ENCODE measurements at regions not wholly inside any gene's neighbourhood (a gene's known extent, or its start where the extent isn't known, plus 50 kb on each side); places are given as distances from the start of the nearest gene placed in this dataset.

DNA sequence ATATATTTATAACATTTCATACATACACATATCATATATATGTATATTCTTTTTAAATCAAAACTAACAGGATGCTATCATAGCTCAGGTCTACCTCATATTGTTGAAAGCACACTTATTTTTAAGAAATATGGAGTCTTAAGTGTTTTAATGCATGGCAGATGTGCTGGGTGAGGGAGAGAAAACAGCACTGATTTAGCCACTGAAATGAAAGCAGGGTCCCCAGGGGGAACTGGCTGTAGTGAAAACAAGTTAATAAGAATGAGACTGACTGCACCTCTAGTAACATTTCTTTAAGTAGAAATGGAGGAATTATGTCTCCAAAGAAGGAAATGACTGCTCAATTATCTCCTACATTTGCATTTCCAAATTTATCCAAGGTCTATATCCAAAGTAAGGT lies 857.8 kb downstream of the DCDC2C start:
- Histone ChIP-seq H3K36me3 (ENCODE audit: control insufficient read depth, insufficient read depth, low read length) (no peaks in the 10 kb centered on the region), H3K27me3 (ENCODE audit: control insufficient read depth, insufficient read depth, low read length) (no peaks in the 10 kb centered on the region), H3K4me3 (ENCODE audit: low read depth, low read length) (no peak overlapping the region)
- DNase-seq (ENCODE audit: low read depth), result no peak
- TF ChIP-seq, protein P1, sequence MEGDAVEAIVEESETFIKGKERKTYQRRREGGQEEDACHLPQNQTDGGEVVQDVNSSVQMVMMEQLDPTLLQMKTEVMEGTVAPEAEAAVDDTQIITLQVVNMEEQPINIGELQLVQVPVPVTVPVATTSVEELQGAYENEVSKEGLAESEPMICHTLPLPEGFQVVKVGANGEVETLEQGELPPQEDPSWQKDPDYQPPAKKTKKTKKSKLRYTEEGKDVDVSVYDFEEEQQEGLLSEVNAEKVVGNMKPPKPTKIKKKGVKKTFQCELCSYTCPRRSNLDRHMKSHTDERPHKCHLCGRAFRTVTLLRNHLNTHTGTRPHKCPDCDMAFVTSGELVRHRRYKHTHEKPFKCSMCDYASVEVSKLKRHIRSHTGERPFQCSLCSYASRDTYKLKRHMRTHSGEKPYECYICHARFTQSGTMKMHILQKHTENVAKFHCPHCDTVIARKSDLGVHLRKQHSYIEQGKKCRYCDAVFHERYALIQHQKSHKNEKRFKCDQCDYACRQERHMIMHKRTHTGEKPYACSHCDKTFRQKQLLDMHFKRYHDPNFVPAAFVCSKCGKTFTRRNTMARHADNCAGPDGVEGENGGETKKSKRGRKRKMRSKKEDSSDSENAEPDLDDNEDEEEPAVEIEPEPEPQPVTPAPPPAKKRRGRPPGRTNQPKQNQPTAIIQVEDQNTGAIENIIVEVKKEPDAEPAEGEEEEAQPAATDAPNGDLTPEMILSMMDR (IDR thresholded peaks at IDR 0.05; ENCODE audit: insufficient read depth, low read depth, low read length), result no peak
- ChIA-PET CTCF (no interaction called here), POLR2A (no interaction called here)

DNA sequence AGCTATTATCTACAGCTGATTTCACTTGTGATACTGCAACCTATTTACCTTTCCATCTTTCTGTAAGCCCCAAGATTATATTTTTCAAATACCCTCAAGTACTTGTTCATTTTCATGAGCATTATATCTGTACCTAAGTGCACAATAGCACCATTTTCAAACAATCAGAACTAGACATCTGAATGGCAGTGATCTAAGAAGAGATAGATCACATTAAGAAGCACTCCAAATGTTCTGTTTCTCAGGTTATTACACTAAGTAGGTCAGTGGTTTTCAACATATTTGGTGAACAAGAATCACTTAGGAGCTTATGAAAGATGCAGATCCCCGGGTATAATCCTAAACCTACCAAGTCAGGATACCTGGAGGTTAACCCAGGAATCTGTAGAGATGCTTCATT lies 872.7 kb downstream of the DCDC2C start:
- H3K4me3 ChIP-seq (ENCODE audit: low read depth, low read length), result no peak overlapping the region
- ChIA-PET POLR2A (no interaction called here), CTCF (no interaction called here)
- TF ChIP-seq, protein P1 (IDR thresholded peaks at IDR 0.05; ENCODE audit: insufficient read depth, low read depth, low read length), result no peak
- H3K36me3 ChIP-seq (ENCODE audit: control insufficient read depth, insufficient read depth, low read length), result no peaks in the 10 kb centered on the region
- DNase-seq (ENCODE audit: low read depth), result no peak
- no peaks in the 10 kb centered on the region for H3K27me3 ChIP-seq (ENCODE audit: control insufficient read depth, insufficient read depth, low read length)

DNA sequence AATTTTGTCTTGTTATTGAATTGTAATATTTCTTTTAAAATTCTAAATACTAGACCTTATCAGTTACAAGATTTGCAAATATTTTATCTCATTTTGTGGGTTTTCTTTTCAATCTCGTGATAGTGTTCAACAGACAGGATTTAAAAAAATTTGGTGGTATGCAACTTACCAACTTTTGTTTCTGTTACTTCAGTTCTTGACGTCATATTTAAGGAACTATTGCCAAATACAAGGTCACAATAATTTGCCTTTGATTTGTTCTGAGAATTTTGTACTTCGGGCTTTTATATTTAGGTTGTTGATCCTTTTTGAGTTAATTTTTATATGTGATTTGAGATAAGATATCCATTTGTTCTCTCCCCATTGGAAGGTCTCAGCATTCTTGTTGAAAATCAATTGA lies 876.6 kb downstream of the DCDC2C start:
- Histone ChIP-seq H3K4me3 (ENCODE audit: low read depth, low read length) (no peak overlapping the region), H3K27me3 (ENCODE audit: control insufficient read depth, insufficient read depth, low read length) (no peaks in the 10 kb centered on the region), H3K36me3 (ENCODE audit: control insufficient read depth, insufficient read depth, low read length) (no peaks in the 10 kb centered on the region)
- TF ChIP-seq, protein P1 (IDR thresholded peaks at IDR 0.05; ENCODE audit: insufficient read depth, low read depth, low read length), result no peak
- no peak for DNase-seq (ENCODE audit: low read depth)
- ChIA-PET POLR2A (no interaction called here), CTCF (no interaction called here)

GRCh38 chr2:4585057-4585635 lies 881.8 kb downstream of the DCDC2C start:
- TF ChIP-seq, protein P1 (IDR thresholded peaks at IDR 0.05; ENCODE audit: insufficient read depth, low read depth, low read length), result no peak
- Histone ChIP-seq H3K36me3 (ENCODE audit: control insufficient read depth, insufficient read depth, low read length) (no peaks in the 10 kb centered on the region), H3K4me3 (ENCODE audit: low read depth, low read length) (no peak overlapping the region), H3K27me3 (ENCODE audit: control insufficient read depth, insufficient read depth, low read length) (no peaks in the 10 kb centered on the region)
- CTCF ChIA-PET, result no interaction called here
- no peak for DNase-seq (ENCODE audit: low read depth)
- POLR2A ChIA-PET, result no interaction called here

DNA sequence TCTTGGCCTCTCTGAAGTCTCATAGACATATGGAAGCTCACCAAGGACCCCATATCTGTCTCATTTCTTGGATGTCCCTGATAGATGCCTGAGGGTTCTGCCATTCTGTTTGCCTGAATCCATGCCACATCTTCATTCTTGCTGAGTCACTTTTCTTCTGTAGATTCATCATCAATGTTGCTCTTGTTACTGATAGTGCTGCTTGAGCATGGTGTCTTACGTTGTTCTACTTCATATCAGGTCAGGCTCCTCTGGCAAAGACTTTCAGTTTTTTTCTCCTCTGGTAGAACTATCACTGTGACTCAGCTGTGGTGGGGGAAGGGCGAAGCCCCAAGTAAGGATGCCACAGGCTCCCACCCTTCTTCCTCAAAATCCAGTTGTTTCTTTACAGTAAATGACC lies 885.2 kb downstream of the DCDC2C start:
- no peaks in the 10 kb centered on the region for H3K27me3 ChIP-seq (ENCODE audit: control insufficient read depth, insufficient read depth, low read length)
- H3K4me3 ChIP-seq (ENCODE audit: low read depth, low read length), result no peak overlapping the region
- H3K36me3 ChIP-seq (ENCODE audit: control insufficient read depth, insufficient read depth, low read length), result no peaks in the 10 kb centered on the region
- CTCF ChIA-PET, result no interaction called here
- TF ChIP-seq, protein P1 (IDR thresholded peaks at IDR 0.05; ENCODE audit: insufficient read depth, low read depth, low read length), result no peak
- DNase-seq (ENCODE audit: low read depth), result no peak
- POLR2A ChIA-PET, result no interaction called here

Measured in BJ (cell line).